HG02943 (cell line): ENCODE measurements at regions not wholly inside any gene's neighbourhood (a gene's known extent, or its start where the extent isn't known, plus 50 kb on each side); places are given as distances from the start of the nearest gene placed in this dataset.
A peak's percentile ranks its signal among the peaks of the same experiment; 100 is the strongest.

Experiments
- ATAC-seq: cut with Tn5 transposase; IDR thresholded peaks from one replicate; pipeline ENCODE4 v1.9.1; 2021; ENCODE audit warnings: mild to moderate bottlenecking, low read depth, moderate library complexity; ENCODE audit not compliant: unreplicated experiment

DNA sequence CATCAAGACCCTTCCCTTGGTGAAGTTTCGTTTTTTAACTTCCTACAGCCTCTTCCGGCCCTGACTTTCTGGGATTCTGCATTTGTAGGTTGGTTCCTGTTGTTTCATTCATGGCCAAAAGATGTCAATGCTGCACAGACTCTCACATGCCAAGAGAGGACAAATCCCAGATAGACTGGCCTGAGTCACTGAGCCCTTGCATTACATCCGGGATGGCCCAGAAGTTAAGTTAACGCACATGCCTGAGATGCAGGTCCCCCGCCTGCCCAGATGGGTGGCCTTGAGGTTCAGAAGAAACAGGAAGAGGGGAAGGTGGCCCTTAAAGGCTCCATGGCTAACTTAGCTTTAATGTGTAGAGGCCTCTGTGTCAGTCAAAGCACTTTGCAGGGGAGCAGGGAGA is 51.6 kb upstream of the SRGAP3 start:
- ATAC-seq, result no peak

DNA sequence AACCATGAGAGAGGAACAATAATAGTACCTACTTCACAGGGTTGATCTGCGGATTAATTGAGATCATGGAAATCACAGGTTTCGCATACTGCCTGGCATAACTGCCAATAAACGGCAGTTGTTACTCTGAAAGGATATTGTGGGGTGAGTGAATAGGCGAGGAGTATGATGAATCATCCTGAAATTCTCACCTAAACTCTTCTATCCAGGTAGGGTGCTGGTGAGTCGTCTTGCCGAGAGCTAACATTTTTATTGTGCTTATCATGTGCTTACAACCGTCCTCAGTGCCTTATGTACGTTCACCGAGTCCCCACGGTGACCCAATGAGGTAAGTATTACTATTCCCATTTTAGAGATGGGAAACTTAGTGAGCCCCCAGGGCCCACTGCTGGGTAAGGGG is 52.4 kb upstream of the SRGAP3 start:
- ATAC-seq, result no peak

DNA sequence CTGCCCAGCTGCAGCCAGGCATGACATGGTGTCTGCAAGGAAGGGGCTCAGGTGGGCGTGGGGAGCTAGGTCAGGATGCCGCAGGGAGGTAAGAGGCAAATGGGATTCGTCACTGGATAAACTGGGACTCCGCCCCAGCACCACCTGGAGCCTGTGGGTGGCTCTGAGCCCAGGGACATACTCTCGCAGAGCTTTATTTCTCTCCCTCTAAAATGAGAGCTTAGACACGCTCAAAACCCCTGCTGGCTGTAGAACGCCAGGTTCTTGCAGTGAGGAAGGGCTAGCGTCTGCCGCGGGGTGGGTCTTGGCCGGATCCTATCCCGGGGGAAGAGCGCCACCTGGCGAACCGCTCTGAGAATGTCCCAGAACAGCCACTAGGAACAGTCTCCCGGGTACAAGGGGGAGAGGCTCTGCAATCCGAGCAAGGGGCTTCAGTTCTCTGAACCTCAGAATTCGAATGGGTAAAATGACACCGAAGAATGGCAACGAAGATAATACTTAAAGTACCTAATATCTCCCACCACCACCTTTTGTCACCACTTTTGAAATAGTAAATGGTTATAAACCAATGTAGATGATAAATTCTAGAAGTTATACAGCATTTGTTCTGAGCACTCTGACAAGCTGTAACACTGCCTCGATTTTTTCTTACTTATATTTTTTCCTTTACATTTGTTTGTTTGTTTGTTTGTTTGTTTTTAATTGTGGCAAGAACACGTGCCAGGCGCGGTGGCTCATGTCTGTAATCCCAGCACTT is 53.2 kb upstream of the SRGAP3 start:
- ATAC-seq, result peak; percentile 91

DNA sequence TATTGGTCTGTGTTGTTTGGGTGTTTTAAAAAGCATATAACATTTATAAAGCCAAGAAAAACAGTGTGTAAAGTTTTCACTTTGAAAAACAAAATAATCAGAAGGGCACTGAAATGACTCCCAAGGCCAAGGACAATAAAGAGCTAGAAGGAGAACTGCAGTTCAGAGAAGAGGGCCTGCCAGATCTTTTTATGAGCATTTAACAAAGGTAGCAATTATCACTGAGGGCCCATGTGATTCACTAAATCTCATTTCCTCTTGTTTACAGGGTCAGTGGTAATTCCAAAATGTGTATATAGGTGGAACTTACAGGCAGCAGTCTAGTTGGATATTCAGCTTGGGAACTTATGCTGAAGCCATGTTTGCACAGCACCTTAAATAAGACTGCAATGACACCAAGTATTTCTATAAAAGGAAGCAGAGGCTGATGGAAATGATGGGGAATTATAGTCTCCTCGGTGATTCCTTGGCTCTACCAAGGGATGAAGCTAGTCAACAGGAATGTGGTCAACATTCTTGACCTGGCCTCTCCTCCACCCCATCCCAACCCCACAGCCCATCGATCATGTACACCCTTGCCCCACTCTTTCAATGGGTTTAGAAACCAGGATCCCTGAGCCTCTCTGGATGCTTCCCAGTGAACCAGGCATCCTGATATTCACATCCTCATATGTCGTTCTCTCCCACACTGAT is 54.4 kb upstream of the THUMPD3 start:
- no peak for ATAC-seq

DNA sequence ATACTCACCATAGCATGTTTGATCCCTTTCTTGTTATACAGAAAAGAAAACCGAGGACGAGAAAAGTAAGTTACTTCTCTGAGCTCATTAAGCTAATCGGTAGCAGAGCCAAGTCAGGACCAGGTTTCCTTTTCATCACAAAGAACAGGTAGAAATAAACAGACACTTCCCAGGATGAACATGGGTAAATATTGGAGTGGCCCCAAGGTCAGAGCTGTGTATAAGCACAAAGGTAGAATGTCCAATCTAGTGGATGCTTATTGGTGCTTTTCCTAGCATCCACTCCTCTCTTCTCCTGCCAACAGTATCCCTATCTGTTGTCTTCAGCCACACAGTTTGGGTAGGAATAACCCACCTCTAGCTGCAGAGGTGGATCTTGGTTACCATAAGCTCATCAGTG is 52.8 kb upstream of the THUMPD3 start:
- ATAC-seq, result no peak

DNA sequence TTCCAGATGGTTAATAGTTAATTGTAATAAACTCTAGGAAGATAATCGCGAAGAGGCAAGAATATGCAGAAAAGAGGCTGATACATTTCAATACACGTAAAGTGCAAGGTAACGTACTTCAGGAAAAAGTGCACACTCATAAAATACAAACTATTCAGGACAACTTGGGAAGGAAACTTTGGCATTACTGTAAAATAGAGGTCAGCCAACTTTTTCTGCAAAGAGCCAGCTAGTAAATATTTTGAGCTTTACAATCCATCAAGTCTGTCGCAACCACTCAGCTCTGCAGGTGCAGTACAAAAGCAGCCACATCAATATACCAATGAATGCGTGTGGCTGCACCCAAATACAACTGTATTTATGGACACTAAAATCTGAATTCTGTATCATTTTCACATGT is 51.6 kb upstream of the THUMPD3 start:
- ATAC-seq, result no peak
